ENCODE measurements at regions not wholly inside any gene's neighbourhood (a gene's known extent, or its start where the extent isn't known, plus 50 kb on each side); places are given as distances from the start of the nearest gene placed in this dataset.

DNA sequence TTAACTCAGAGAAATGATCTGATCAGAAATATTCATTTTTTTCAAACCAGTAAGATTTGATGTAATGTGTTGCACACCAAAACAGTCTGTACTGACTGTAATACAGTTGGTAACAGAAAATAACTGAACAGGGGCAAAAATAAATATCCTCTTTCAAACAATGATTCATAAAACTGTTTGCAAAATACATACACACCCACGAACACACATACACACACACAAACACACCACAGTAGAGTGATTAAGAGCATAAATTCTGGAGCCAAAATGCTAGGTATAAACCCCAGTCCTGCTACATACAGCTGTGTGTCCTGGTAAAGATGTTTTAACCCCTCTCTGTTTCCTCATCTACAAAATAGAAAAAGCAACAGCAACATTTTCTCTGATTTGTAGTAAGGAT lies 376.6 kb downstream of the PDGFC start:
- H3K27ac Mint-ChIP-seq, result no peak overlapping the region
- H3K27me3 Mint-ChIP-seq, result no peaks in the 10 kb centered on the region
- no peaks in the 10 kb centered on the region for H3K36me3 Mint-ChIP-seq (ENCODE audit: low read depth)
- ATAC-seq, result no peak
- no peaks in the 10 kb centered on the region for H3K4me1 Mint-ChIP-seq
- no peak for DNase-seq
- H3K9me3 Mint-ChIP-seq, result peaks cover 4% of the 10 kb centered on the region
- H3K4me3 Mint-ChIP-seq, result no peak overlapping the region

DNA sequence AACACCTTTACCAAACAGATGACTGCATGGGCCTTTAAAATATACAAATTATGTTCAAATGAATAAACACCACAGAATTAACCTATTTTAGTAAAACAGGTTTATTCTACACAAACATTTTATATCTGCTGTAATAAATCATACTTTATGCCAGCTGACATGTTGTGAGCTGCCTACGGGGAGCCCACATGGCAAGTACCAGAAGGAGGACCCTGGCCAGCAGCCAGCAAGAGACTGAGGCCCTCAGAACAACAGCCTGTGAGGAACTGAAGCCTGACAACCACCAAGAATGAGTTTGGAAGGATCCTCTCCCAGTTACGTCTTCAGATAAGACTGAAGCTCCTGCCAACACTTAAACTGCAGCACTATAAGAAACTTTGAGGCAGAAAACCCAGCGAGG lies 377.0 kb downstream of the PDGFC start:
- Mint-ChIP-seq H3K9me3 (peaks cover 4% of the 10 kb centered on the region), H3K36me3 (ENCODE audit: low read depth) (no peaks in the 10 kb centered on the region), H3K4me3 (no peak overlapping the region), H3K27me3 (no peaks in the 10 kb centered on the region), H3K4me1 (no peaks in the 10 kb centered on the region), H3K27ac (no peak overlapping the region)
- ATAC-seq (no peak), DNase-seq (no peak)

DNA sequence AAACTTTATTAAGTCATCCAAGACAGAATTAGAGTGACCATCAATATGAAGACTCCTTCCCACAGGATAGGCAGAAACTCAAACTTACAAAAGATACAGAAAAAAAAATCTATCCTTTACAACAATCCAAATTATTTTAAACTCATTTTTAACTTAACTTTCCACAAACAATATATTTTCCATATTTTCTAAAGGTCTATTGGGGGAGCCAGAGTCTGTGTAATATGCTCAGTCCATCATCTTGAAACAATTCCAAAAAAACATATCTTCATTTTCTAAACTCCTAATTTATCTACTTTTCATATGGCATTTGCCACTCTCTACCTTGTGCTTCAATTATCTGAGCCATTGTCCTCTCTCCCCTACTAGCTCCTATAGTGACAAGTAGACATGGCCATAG lies 378.1 kb downstream of the PDGFC start:
- Mint-ChIP-seq H3K36me3 (ENCODE audit: low read depth) (no peaks in the 10 kb centered on the region), H3K27ac (no peak overlapping the region), H3K4me1 (no peaks in the 10 kb centered on the region), H3K4me3 (no peak overlapping the region), H3K9me3 (peaks cover 4% of the 10 kb centered on the region), H3K27me3 (no peaks in the 10 kb centered on the region)
- ATAC-seq (no peak), DNase-seq (no peak)

DNA sequence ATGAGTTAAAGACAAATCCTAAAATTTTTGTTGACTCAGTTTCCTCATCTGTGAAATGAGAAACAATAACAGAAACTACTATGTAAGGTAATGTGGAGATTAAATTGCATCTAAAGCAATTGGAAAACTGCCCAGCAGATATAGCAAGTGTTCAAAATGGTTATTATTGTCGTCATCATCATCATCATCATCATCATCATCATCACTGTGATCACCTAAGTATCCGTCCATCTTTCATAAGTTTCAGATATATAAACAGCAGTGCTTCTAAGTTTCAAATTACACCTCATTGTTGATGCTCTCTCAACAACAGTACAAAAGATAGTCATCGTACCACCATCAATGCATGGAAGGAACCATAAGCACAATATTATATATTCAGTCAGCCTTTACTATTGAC lies 379.9 kb downstream of the PDGFC start:
- ATAC-seq, result no peak
- no peaks in the 10 kb centered on the region for H3K36me3 Mint-ChIP-seq (ENCODE audit: low read depth)
- peaks cover 4% of the 10 kb centered on the region for H3K9me3 Mint-ChIP-seq
- no peak overlapping the region for H3K27ac Mint-ChIP-seq
- no peak for DNase-seq
- no peaks in the 10 kb centered on the region for H3K4me1 Mint-ChIP-seq
- no peaks in the 10 kb centered on the region for H3K27me3 Mint-ChIP-seq
- H3K4me3 Mint-ChIP-seq, result no peak overlapping the region

DNA sequence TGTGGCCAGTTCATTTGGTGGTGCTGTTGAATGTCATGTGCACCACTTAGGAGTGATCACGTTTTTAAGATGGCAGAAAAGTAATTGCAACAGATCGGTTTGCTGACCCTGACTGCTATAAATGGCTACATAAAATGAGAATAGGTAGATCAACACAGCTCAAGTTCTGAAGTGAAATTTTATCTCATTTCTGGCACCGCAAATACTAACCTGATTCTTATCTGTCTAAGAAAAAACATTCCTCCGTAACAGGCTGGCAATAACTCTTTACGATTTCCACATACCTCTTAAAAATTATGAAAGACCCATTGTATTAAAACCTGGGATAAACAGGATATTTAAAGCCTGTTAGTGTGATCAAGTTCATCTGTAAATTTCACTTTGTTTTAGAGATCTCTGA lies 387.5 kb downstream of the PDGFC start:
- DNase-seq (no peak), ATAC-seq (no peak)
- Mint-ChIP-seq H3K9me3 (no peaks in the 10 kb centered on the region), H3K27ac (no peak overlapping the region), H3K4me3 (no peak overlapping the region), H3K36me3 (ENCODE audit: low read depth) (no peaks in the 10 kb centered on the region), H3K27me3 (no peaks in the 10 kb centered on the region), H3K4me1 (no peaks in the 10 kb centered on the region)

DNA sequence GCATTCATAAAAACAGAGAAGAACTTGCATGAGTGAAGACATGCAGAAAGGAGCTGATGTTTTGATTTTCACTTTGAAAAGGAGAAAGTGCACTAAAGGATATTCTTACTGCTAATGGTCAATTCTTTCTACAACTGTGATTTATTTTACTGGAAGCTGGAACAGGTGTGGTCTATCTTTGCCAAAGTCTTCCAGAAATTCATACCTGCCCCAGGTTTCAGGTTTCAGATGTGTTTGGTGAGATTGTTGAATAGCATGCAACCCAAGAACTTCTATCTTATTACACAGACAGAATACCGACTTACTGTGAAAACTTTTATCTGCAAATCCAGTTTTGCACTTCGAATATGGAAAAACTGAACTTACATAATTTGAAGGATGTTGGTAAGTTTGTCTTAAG lies 388.3 kb downstream of the PDGFC start:
- Mint-ChIP-seq H3K27ac (no peak overlapping the region), H3K27me3 (no peaks in the 10 kb centered on the region), H3K4me3 (no peak overlapping the region), H3K36me3 (ENCODE audit: low read depth) (no peaks in the 10 kb centered on the region), H3K4me1 (no peaks in the 10 kb centered on the region), H3K9me3 (no peaks in the 10 kb centered on the region)
- DNase-seq (no peak), ATAC-seq (no peak)

DNA sequence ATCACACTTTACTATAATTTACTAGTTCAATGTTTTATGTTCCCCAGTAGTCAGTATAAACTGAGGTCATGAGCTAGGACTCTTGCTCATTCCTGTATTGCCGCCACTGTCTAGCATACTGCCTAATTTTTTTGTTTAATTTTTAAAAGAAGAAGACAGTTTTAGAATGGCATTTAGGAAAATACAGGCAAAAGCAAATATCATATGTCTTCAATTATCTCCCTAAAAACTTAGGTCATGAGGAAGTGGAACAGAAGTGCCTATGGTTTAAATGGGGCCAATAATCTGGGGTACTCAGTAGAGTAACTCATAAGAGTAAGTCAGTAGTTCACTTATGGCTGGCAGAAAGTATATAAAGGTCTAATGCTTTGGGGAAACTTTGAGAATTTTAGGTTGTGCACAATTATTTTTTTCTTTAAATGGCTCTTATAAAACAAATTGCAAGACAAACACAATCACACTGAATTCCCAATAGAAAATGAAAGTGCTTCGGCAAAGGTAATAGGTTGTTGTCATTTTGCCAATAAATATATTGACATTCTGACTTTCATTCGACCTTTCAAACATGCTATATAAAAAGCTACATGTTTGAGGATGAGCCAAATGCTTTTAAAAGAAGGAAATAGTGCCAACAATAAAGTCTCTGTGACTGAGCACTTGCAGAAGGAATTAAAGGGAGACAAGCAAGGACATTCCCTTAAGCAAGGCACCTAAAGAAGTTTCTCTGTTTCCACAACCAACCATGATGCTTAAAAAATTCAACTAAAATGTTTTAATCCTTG lies 390.1 kb downstream of the PDGFC start:
- no peak overlapping the region for H3K27ac Mint-ChIP-seq
- no peak for DNase-seq

DNA sequence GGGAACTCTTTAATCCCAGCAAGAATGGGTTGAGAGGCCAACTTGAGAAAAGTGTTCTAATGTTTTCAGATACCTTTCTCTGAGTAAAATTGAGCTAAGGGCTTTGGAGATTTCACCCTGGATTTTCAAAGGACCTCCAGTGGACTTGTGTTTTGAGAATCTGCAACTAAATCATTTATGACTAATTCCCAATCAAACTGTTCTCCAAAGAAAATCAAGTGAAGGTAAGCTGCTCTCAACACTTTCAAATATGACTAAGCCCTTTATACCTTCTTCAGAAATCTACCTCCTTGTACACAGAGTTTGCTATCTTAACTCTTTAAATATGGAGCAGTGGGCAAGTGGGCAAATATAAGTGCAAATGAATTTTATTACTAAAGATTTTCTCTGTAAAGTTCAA lies 392.9 kb downstream of the PDGFC start:
- no peaks in the 10 kb centered on the region for H3K9me3 Mint-ChIP-seq

More for the DNA sequence above, 390.1 kb downstream of the PDGFC start:
- Mint-ChIP-seq H3K9me3 (no peaks in the 10 kb centered on the region), H3K36me3 (ENCODE audit: low read depth) (no peaks in the 10 kb centered on the region), H3K4me1 (no peaks in the 10 kb centered on the region), H3K4me3 (no peak overlapping the region), H3K27me3 (no peaks in the 10 kb centered on the region)
- ATAC-seq, result no peak

DNA sequence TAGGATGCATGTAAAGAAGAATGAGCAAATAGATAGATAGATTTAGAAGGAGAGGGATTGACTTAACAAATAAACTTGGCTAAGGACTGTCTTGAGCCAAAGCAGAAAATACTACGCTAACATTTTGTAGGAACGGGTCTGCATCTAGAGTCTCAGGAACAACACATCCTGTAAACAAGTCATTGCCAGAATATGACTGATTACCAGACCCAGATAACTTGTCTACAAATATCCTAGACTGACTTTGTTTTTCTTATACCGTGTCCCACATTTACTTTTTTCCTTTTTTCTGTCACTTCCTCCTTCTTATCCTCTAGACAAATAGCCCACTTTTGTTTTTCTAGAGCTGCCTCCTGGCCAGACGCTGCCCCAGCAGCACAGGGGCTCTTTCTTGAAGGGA lies 393.6 kb downstream of the PDGFC start:
- DNase-seq (no peak), ATAC-seq (no peak)
- Mint-ChIP-seq H3K27me3 (no peaks in the 10 kb centered on the region), H3K27ac (no peak overlapping the region), H3K4me3 (no peak overlapping the region), H3K9me3 (no peaks in the 10 kb centered on the region), H3K4me1 (no peaks in the 10 kb centered on the region), H3K36me3 (ENCODE audit: low read depth) (no peaks in the 10 kb centered on the region)

More for the DNA sequence above, 392.9 kb downstream of the PDGFC start:
- Mint-ChIP-seq H3K36me3 (ENCODE audit: low read depth) (no peaks in the 10 kb centered on the region), H3K27me3 (no peaks in the 10 kb centered on the region), H3K4me3 (no peak overlapping the region), H3K4me1 (no peaks in the 10 kb centered on the region), H3K27ac (no peak overlapping the region)
- DNase-seq, result no peak
- no peak for ATAC-seq

DNA sequence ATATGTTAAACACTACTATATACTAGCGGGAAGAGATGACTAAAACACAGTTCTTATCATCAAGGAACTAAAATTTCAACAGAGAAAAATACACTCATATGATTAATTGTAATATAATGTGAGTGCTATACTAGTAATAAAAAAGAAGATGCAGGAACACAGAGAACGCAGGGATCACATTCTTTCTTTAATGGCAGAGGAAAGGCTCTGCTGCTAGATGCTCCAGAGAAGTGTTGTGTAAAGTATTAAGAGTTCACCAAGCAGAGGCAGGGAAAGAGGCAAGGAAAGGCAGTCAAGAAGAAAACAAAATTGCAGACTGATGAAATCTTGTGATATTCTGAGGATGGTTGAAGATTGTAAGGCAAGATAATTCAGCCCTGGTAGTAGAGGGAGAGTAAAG lies 394.7 kb downstream of the PDGFC start:
- Mint-ChIP-seq H3K4me1 (no peaks in the 10 kb centered on the region), H3K4me3 (no peak overlapping the region), H3K27ac (no peak overlapping the region), H3K36me3 (ENCODE audit: low read depth) (no peaks in the 10 kb centered on the region), H3K27me3 (no peaks in the 10 kb centered on the region), H3K9me3 (no peaks in the 10 kb centered on the region)
- DNase-seq (no peak), ATAC-seq (no peak)

DNA sequence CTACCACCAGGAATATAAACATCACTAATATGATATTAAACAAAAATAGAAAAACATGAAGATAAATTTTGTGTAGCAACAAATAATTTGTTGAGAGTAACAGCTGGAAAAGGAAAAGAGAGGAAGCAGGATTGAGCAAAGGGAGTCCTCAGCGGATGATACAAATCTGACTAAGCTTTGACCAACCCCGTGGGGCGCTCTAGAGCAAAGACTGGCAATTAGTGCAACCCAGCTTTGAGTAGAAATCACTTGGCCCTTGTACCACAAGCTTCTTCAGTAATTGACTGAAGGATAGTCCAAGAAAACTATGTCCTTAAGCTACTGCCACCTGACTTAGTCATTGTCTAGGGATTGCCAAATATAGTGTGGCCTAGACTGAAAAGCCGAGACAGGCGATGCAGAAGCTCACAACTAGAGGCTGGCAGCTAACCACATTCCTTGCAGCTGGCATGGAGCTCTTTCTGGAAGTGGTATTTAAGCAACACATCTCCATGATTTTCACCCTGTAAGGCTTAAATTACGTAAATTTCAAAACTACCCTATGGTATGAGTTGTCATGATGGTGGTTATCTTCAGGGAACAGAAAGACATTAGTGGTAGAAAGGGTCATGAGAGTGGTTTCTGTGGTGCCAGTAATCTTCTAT lies 396.0 kb downstream of the PDGFC start:
- Mint-ChIP-seq H3K9me3 (no peaks in the 10 kb centered on the region), H3K27me3 (no peaks in the 10 kb centered on the region)

DNA sequence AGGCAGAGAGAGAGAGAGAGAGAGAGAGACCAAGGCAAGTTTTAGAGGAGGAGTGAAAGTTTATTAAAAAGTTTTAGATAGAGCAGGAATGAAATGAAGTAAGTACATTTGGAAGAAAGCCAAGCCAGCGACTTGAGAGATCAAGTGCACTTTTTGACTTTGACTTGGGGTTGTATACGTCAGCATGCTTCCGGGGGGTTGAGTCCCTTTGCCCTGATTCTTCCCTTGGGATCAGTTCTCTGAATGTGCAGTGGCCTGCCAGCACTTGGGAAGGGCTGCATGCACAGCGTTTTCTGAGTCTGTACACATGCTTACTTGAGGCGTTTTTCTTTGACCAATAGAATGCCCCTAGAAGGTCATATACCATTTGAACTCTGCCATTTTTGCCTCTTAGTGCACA lies 400.5 kb downstream of the PDGFC start:
- no peak for DNase-seq
- H3K4me1 Mint-ChIP-seq, result no peaks in the 10 kb centered on the region
- H3K36me3 Mint-ChIP-seq (ENCODE audit: low read depth), result no peaks in the 10 kb centered on the region
- H3K27me3 Mint-ChIP-seq, result no peaks in the 10 kb centered on the region
- H3K27ac Mint-ChIP-seq, result no peak overlapping the region
- H3K9me3 Mint-ChIP-seq, result no peaks in the 10 kb centered on the region
- no peak for ATAC-seq
- H3K4me3 Mint-ChIP-seq, result no peak overlapping the region

More for the DNA sequence above, 396.0 kb downstream of the PDGFC start:
- DNase-seq (no peak), ATAC-seq (no peak)
- Mint-ChIP-seq H3K27ac (no peak overlapping the region), H3K4me1 (no peaks in the 10 kb centered on the region), H3K4me3 (no peak overlapping the region), H3K36me3 (ENCODE audit: low read depth) (no peaks in the 10 kb centered on the region)

DNA sequence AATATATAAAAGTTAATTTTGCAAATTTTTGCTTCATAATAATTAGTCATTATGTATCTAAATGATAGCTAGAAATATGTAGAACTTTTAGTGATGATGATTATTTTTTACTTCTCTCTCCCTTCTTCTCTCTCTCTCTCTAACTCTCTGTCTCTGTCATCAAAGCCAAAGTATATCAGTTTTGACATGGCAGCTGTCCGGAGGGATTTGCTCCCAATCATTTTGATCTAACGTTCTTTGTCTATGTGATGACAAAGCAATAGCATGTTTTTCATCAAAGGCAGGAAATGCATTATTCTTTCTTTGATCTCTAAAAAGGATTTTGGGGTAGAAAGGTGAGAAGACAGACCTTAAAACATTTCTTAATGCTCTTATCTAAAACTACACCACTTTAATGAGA lies 402.1 kb downstream of the PDGFC start:
- H3K9me3 Mint-ChIP-seq, result no peaks in the 10 kb centered on the region
- no peak overlapping the region for H3K4me3 Mint-ChIP-seq
- H3K4me1 Mint-ChIP-seq, result no peaks in the 10 kb centered on the region
- DNase-seq, result no peak
- H3K27me3 Mint-ChIP-seq, result no peaks in the 10 kb centered on the region
- H3K36me3 Mint-ChIP-seq (ENCODE audit: low read depth), result no peaks in the 10 kb centered on the region
- H3K27ac Mint-ChIP-seq, result no peak overlapping the region
- ATAC-seq, result no peak

DNA sequence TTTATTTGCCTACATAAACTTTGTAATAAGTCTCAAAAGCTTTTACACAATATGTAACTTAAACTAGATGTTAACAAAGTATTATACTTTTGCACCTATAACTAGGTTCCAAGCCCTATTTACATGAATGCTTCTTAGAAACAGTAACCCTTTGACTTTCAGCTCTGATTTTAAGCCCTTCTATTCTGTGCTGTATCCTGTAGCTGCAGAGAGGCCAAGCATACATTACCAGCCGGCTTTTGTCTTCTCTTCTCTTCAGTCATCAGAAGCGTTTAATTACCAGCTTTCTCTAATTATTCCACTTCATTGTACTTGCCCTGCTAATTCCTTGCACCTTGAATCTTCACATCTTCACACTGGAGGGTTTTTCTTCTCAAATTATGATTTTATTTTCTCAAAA lies 403.1 kb downstream of the PDGFC start:
- H3K9me3 Mint-ChIP-seq, result no peaks in the 10 kb centered on the region
- no peak overlapping the region for H3K27ac Mint-ChIP-seq
- ATAC-seq, result no peak
- H3K27me3 Mint-ChIP-seq, result no peaks in the 10 kb centered on the region
- H3K36me3 Mint-ChIP-seq (ENCODE audit: low read depth), result no peaks in the 10 kb centered on the region
- no peak for DNase-seq
- no peak overlapping the region for H3K4me3 Mint-ChIP-seq
- no peaks in the 10 kb centered on the region for H3K4me1 Mint-ChIP-seq

DNA sequence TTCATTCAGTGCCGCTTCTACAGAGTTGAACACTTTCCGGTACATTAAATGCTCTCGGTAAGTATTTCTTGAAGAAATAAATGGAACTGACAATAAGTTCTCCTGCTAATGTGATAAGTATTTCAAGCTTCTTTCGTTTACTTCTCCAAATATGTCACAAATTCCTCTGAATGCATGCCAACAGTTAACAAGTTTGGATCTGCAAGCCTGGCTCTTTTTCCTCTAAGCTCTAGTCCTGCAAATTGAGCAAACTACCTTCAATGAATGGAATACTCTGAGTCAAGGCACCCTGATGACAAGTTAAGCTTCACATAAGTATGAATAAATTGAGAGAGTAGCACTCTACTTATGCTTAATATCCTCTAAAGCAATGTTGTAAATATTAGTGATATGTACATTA lies 403.6 kb downstream of the PDGFC start:
- DNase-seq, result no peak
- Mint-ChIP-seq H3K27me3 (no peaks in the 10 kb centered on the region), H3K4me1 (no peaks in the 10 kb centered on the region), H3K36me3 (ENCODE audit: low read depth) (no peaks in the 10 kb centered on the region), H3K9me3 (no peaks in the 10 kb centered on the region), H3K27ac (no peak overlapping the region), H3K4me3 (no peak overlapping the region)
- ATAC-seq, result no peak

Measured in activated naive CD8-positive, alpha-beta T cell treated with anti-CD3 and anti-CD28 coated beads, Interleukin-2, amount 50 U/mL, for 24 hours (primary cell).